ENCODE measurements at regions not wholly inside any gene's neighbourhood (a gene's known extent, or its start where the extent isn't known, plus 50 kb on each side); places are given as distances from the start of the nearest gene placed in this dataset.

DNA sequence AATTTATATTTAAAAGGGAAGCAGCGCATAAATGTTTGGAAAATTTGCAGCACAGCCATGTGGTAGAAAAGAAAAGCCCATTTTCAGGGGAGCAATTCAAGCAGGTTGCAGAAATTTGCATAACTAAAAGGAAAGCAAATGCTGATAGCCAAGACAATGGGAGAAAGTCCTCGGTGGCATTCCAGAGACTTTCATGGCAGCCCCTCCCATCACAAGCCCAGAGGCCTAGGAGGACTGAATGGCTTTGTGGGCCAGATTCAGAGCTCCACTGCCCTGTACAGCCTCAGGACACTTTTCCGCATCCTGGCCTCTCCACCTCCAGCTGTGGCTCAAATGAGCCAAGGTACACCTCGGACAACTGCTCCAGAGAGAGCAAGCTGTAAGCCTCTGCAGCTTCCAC lies 462.9 kb downstream of the CDK5RAP2 start:
- TF ChIP-seq POLR2AphosphoS5 (IDR thresholded peaks at IDR 0.05; ENCODE audit: low read depth, low read length) (no peak), TCF7L2 (IDR thresholded peaks at IDR 0.05; ENCODE audit: low read depth, low read length) (no peak), SIN3A (IDR thresholded peaks at IDR 0.05; ENCODE audit: borderline replicate concordance, insufficient read depth, low read depth, low read length) (no peak)
- TF ChIP-seq, protein P1, sequence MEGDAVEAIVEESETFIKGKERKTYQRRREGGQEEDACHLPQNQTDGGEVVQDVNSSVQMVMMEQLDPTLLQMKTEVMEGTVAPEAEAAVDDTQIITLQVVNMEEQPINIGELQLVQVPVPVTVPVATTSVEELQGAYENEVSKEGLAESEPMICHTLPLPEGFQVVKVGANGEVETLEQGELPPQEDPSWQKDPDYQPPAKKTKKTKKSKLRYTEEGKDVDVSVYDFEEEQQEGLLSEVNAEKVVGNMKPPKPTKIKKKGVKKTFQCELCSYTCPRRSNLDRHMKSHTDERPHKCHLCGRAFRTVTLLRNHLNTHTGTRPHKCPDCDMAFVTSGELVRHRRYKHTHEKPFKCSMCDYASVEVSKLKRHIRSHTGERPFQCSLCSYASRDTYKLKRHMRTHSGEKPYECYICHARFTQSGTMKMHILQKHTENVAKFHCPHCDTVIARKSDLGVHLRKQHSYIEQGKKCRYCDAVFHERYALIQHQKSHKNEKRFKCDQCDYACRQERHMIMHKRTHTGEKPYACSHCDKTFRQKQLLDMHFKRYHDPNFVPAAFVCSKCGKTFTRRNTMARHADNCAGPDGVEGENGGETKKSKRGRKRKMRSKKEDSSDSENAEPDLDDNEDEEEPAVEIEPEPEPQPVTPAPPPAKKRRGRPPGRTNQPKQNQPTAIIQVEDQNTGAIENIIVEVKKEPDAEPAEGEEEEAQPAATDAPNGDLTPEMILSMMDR (IDR thresholded peaks at IDR 0.05): no peak
- TF ChIP-seq, protein P2, sequence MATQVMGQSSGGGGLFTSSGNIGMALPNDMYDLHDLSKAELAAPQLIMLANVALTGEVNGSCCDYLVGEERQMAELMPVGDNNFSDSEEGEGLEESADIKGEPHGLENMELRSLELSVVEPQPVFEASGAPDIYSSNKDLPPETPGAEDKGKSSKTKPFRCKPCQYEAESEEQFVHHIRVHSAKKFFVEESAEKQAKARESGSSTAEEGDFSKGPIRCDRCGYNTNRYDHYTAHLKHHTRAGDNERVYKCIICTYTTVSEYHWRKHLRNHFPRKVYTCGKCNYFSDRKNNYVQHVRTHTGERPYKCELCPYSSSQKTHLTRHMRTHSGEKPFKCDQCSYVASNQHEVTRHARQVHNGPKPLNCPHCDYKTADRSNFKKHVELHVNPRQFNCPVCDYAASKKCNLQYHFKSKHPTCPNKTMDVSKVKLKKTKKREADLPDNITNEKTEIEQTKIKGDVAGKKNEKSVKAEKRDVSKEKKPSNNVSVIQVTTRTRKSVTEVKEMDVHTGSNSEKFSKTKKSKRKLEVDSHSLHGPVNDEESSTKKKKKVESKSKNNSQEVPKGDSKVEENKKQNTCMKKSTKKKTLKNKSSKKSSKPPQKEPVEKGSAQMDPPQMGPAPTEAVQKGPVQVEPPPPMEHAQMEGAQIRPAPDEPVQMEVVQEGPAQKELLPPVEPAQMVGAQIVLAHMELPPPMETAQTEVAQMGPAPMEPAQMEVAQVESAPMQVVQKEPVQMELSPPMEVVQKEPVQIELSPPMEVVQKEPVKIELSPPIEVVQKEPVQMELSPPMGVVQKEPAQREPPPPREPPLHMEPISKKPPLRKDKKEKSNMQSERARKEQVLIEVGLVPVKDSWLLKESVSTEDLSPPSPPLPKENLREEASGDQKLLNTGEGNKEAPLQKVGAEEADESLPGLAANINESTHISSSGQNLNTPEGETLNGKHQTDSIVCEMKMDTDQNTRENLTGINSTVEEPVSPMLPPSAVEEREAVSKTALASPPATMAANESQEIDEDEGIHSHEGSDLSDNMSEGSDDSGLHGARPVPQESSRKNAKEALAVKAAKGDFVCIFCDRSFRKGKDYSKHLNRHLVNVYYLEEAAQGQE (IDR thresholded peaks at IDR 0.05; ENCODE audit: insufficient read depth in 1 of 2, low read depth in 2 of 2, low read length in 1 of 2): no peak
- in situ Hi-C loops (cut with HindIII; ENCODE audit: low pct_unique_long_range_greater_than_20kb, low sequenced_read_pairs): no loop called here
- no peak overlapping the region for H3K4me3 ChIP-seq (ENCODE audit: low read depth in 2 of 2, low read length in 2 of 2)
- no peaks in the 10 kb centered on the region for H3K9me3 ChIP-seq (ENCODE audit: control insufficient read depth, insufficient read depth, low read depth, low read length)
- H3K36me3 ChIP-seq (ENCODE audit: control insufficient read depth, insufficient read depth, low read length): no peaks in the 10 kb centered on the region
- DNase-seq (ENCODE audit: low read depth, low spot score): no peak
- CTCF ChIA-PET: no interaction called here
- intact Hi-C loops (cut with micrococcal nuclease; ENCODE audit: unreplicated experiment): no loop called here
- no peak for ATAC-seq
- no peaks in the 10 kb centered on the region for H3K4me1 ChIP-seq (ENCODE audit: control insufficient read depth, insufficient read depth, low read length)
- no TSS peak for BruUV-seq (replicated peaks)
- H3K27ac ChIP-seq (ENCODE audit: low read length): no peak overlapping the region
- POLR2A ChIA-PET: no interaction called here
- H3K27me3 ChIP-seq (ENCODE audit: control insufficient read depth, insufficient read depth, low read length): no peaks in the 10 kb centered on the region

DNA sequence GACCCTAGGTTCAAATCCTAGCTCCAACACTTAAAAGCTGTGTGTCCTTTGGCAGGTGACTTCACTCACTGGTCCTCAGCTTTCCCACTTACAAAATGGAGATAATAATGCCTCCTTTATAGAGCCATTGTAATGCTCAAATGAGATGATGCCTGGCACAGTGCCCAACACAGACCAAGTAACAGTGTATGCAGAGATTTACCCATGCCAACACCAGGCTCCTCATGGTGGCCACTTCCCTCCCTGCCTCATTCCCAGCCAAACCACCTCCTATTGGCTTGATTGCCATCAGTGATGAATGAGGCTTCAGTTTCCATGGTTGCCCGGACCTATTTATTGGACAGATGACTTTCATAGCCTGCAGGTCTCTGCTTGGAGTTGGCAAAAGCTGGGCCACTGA lies 469.4 kb downstream of the CDK5RAP2 start:
- CTCF ChIA-PET: no interaction called here
- no peaks in the 10 kb centered on the region for H3K36me3 ChIP-seq (ENCODE audit: control insufficient read depth, insufficient read depth, low read length)
- no peak for ATAC-seq
- H3K4me3 ChIP-seq (ENCODE audit: low read depth in 2 of 2, low read length in 2 of 2): no peak overlapping the region
- H3K4me1 ChIP-seq (ENCODE audit: control insufficient read depth, insufficient read depth, low read length): no peaks in the 10 kb centered on the region
- DNase-seq (ENCODE audit: low read depth, low spot score): no peak
- BruUV-seq (replicated peaks): no TSS peak
- H3K9me3 ChIP-seq (ENCODE audit: control insufficient read depth, insufficient read depth, low read depth, low read length): no peaks in the 10 kb centered on the region
- intact Hi-C loops (cut with micrococcal nuclease; ENCODE audit: unreplicated experiment): no loop called here
- in situ Hi-C loops (cut with HindIII; ENCODE audit: low pct_unique_long_range_greater_than_20kb, low sequenced_read_pairs): no loop called here
- POLR2A ChIA-PET: interaction anchor here (0.5 to 0.6 kb wide), 2 partner anchors 62 to 1912 kb away, joined by 3 to 10 read pairs; no protein-coding TSS in a partner anchor
- no peaks in the 10 kb centered on the region; the same call in 1 of the 2 replicates for H3K27me3 ChIP-seq (ENCODE audit: control insufficient read depth, insufficient read depth, low read length)
- TF ChIP-seq SIN3A (IDR thresholded peaks at IDR 0.05; ENCODE audit: borderline replicate concordance, insufficient read depth, low read depth, low read length) (no peak), TCF7L2 (IDR thresholded peaks at IDR 0.05; ENCODE audit: low read depth, low read length) (no peak), POLR2AphosphoS5 (IDR thresholded peaks at IDR 0.05; ENCODE audit: low read depth, low read length) (no peak)
- TF ChIP-seq, protein P1 (IDR thresholded peaks at IDR 0.05): no peak
- TF ChIP-seq, protein P2 (IDR thresholded peaks at IDR 0.05; ENCODE audit: insufficient read depth in 1 of 2, low read depth in 2 of 2, low read length in 1 of 2): no peak
- H3K27ac ChIP-seq (ENCODE audit: low read length): no peak overlapping the region
